GM23338 (cell line): ENCODE measurements at regions not wholly inside any gene's neighbourhood (a gene's known extent, or its start where the extent isn't known, plus 50 kb on each side); places are given as distances from the start of the nearest gene placed in this dataset.

Source experiments
- ATAC-seq: fragments of 200-7000 bp; cut with Tn5 transposase; 3 replicates; pipeline ENCODE4 v1.9.1; 2020
- DNase-seq: peaks from one replicate; pipeline ENCODE4 v3.0.0-alpha.2; 2015; ENCODE audit warnings: low spot score
- H2AFZ ChIP-seq: fragments of 200-600 bp; sonication (generic); 2 replicates; pipeline ENCODE4 v1.8.0; 2016; ENCODE audit warnings: antibody characterized with exemption, mild to moderate bottlenecking, moderate library complexity
- H3F3A ChIP-seq: fragments of 200-600 bp; sonication (generic); replicated peaks from 2 replicates; pipeline ENCODE4 v1.8.0; 2017; ENCODE audit warnings: antibody characterized with exemption, mixed run types, low read depth
- H3K27ac ChIP-seq: fragments of 200-600 bp; sonication (generic); 2 replicates; pipeline ENCODE4 v1.6.1; 2016; ENCODE audit warnings: low read depth
- H3K27me3 ChIP-seq: fragments of 200-600 bp; sonication (generic); 2 replicates; pipeline ENCODE4 v1.8.0; 2016; ENCODE audit warnings: mild to moderate bottlenecking, mixed run types, moderate library complexity; ENCODE audit not compliant: insufficient read depth
- H3K36me3 ChIP-seq: fragments of 200-600 bp; sonication (generic); 2 replicates; pipeline ENCODE4 v1.8.0; 2016; ENCODE audit warnings: mild to moderate bottlenecking; ENCODE audit not compliant: insufficient read depth
- H3K4me1 ChIP-seq: fragments of 200-600 bp; sonication (generic); 2 replicates; pipeline ENCODE4 v1.8.0; 2016; ENCODE audit warnings: mild to moderate bottlenecking, moderate library complexity; ENCODE audit not compliant: insufficient read depth
- H3K4me2 ChIP-seq: fragments of 200-600 bp; sonication (generic); 2 replicates; pipeline ENCODE4 v1.7.1; 2017; ENCODE audit warnings: mixed run types
- H3K4me3 ChIP-seq: fragments of 200-600 bp; sonication (generic); 2 replicates; pipeline ENCODE4 v1.6.1; 2016; ENCODE audit warnings: mixed run types
- H3K79me2 ChIP-seq: fragments of 200-600 bp; sonication (generic); replicated peaks from 2 replicates; pipeline ENCODE4 v1.8.0; 2017; ENCODE audit warnings: mild to moderate bottlenecking; ENCODE audit not compliant: insufficient read depth
- H3K9me2 ChIP-seq: fragments of 200-600 bp; sonication (generic); 2 replicates; pipeline ENCODE4 v1.8.0; 2017; ENCODE audit not compliant: insufficient read depth
- H4K20me1 ChIP-seq: fragments of 200-600 bp; sonication (generic); replicated peaks from 2 replicates; pipeline ENCODE4 v1.8.0; 2017; ENCODE audit warnings: mild to moderate bottlenecking; ENCODE audit not compliant: insufficient read depth
- H3K27ac Mint-ChIP-seq: 2 replicates; pipeline ENCODE4 v1.8.0; 2020; ENCODE audit warnings: inconsistent platforms, mild to moderate bottlenecking, moderate library complexity, mixed read lengths
- H3K27me3 Mint-ChIP-seq: 3 replicates; pipeline ENCODE4 v1.8.0; 2022; ENCODE audit warnings: low read depth, mild to moderate bottlenecking, moderate library complexity, mixed read lengths, inconsistent platforms; ENCODE audit not compliant: insufficient read depth, poor library complexity
- H3K36me3 Mint-ChIP-seq: 3 replicates; pipeline ENCODE4 v1.8.0; 2021; ENCODE audit warnings: low read depth, mild to moderate bottlenecking, inconsistent platforms, moderate library complexity, mixed read lengths
- H3K4me1 Mint-ChIP-seq: 3 replicates; pipeline ENCODE4 v1.8.0; 2020; ENCODE audit warnings: mild to moderate bottlenecking, inconsistent platforms, mixed read lengths
- H3K4me3 Mint-ChIP-seq: 3 replicates; pipeline ENCODE4 v1.8.0; 2021; ENCODE audit warnings: moderate library complexity, mild to moderate bottlenecking, inconsistent platforms, mixed read lengths
- H3K9me3 Mint-ChIP-seq: 3 replicates; pipeline ENCODE4 v1.8.0; 2020; ENCODE audit warnings: moderate library complexity, mild to moderate bottlenecking, inconsistent platforms, mixed read lengths
- CREB1 ChIP-seq: fragments of 250-450 bp; sonication (Bioruptor Pico); IDR thresholded peaks from 2 replicates; pipeline ENCODE4 v1.5.0; 2020; ENCODE audit warnings: low read depth, mild to moderate bottlenecking, moderate library complexity
- CTCF ChIP-seq, 2 experiments: fragments of 200-600 bp in 1 of 2; sonication (generic) in 1 of 2; conservative IDR thresholded peaks; 2 replicates each; pipeline versions ENCODE4 v1.5.1 to v1.6.1; 2016 to 2017; ENCODE audit warnings: antibody characterized with exemption in 2 of 2, low read depth in 2 of 2, mild to moderate bottlenecking in 2 of 2, moderate library complexity in 1 of 2
- ETS1 ChIP-seq: IDR thresholded peaks from 2 replicates; pipeline ENCODE4 v1.6.1; 2016; ENCODE audit warnings: antibody characterized with exemption
- EZH2phosphoT487 ChIP-seq: fragments of 200-600 bp; sonication (generic); IDR thresholded peaks from one replicate; pipeline ENCODE4 v1.8.1; 2018; ENCODE audit warnings: antibody characterized with exemption; ENCODE audit not compliant: unreplicated experiment
- POLR2AphosphoS5 ChIP-seq: IDR thresholded peaks from 2 replicates; pipeline ENCODE4 v1.6.1; 2016; ENCODE audit warnings: antibody characterized with exemption, low read depth
- REST ChIP-seq: IDR thresholded peaks from one replicate; pipeline ENCODE4 v1.6.1; 2018; ENCODE audit warnings: antibody characterized with exemption; ENCODE audit not compliant: unreplicated experiment
- STAT1 ChIP-seq: IDR thresholded peaks from one replicate; pipeline ENCODE4 v1.6.1; 2016; ENCODE audit warnings: antibody characterized with exemption; ENCODE audit not compliant: unreplicated experiment
- ZNF114 ChIP-seq: fragments of 250-450 bp; sonication (Bioruptor Pico); IDR thresholded peaks from 2 replicates; pipeline ENCODE4 v1.5.0; 2020; ENCODE audit warnings: mild to moderate bottlenecking, moderate library complexity
- ZNF331 ChIP-seq: fragments of 250-450 bp; sonication (Bioruptor Pico); IDR thresholded peaks from 2 replicates; pipeline ENCODE4 v1.5.0; 2020; ENCODE audit warnings: low read depth, mild to moderate bottlenecking, moderate library complexity
- ZNF462 ChIP-seq: fragments of 250-450 bp; sonication (Bioruptor Pico); IDR thresholded peaks from 2 replicates; pipeline ENCODE4 v1.5.0; 2020; ENCODE audit warnings: mild to moderate bottlenecking, moderate library complexity

GRCh38 chr2:105538840-105539239 lies 140.0 kb upstream of the FHL2 start:
- Mint-ChIP-seq H3K27me3 (peaks cover 8% of the 10 kb centered on the region), H3K27ac (no peak overlapping the region), H3K9me3 (peaks cover 5% of the 10 kb centered on the region; the same call in 2 of the 3 replicates), H3K4me3 (no peak overlapping the region), H3K36me3 (no peaks in the 10 kb centered on the region), H3K4me1 (peaks cover 6% of the 10 kb centered on the region)
- H3K9me2 ChIP-seq: no peaks in the 10 kb centered on the region; the same call in 1 of the 2 replicates
- no peaks in the 10 kb centered on the region for H4K20me1 ChIP-seq
- H3K4me2 ChIP-seq: no peak overlapping the region
- 0 out of 2 replicates have a peak, but pooled peaks cover 3% of the 10 kb centered on the region for H3K4me1 ChIP-seq
- no peak overlapping the region for H3K4me3 ChIP-seq
- H3K27ac ChIP-seq: no peak overlapping the region
- H3K79me2 ChIP-seq: no peaks in the 10 kb centered on the region
- H3K36me3 ChIP-seq: no peaks in the 10 kb centered on the region
- ATAC-seq: no peak
- no peak for DNase-seq
- H3K27me3 ChIP-seq: no peaks in the 10 kb centered on the region
- H3F3A ChIP-seq: no peaks in the 10 kb centered on the region
- TF ChIP-seq POLR2AphosphoS5: no peak
- TF ChIP-seq CREB1 (CRISPR knock-in tag): no peak
- TF ChIP-seq REST: no peak
- no peak for TF ChIP-seq EZH2phosphoT487
- no peak for TF ChIP-seq STAT1
- no peak for TF ChIP-seq CTCF (conservative IDR thresholded peaks at IDR 0.05; ENCODE audit: low read depth in 2 of 2)
- no peak overlapping the region for H2AFZ ChIP-seq

GRCh38 chr2:105537920-105538319 lies 139.1 kb upstream of the FHL2 start:
- Histone ChIP-seq H3K4me1 (0 out of 2 replicates have a peak, but pooled peaks cover 3% of the 10 kb centered on the region), H3K79me2 (no peaks in the 10 kb centered on the region), H3F3A (no peaks in the 10 kb centered on the region), H3K4me3 (no peak overlapping the region), H3K27ac (no peak overlapping the region), H2AFZ (no peak overlapping the region), H3K27me3 (no peaks in the 10 kb centered on the region), H3K4me2 (no peak overlapping the region), H3K36me3 (no peaks in the 10 kb centered on the region), H3K9me2 (no peaks in the 10 kb centered on the region; the same call in 1 of the 2 replicates), H4K20me1 (no peaks in the 10 kb centered on the region)
- Mint-ChIP-seq H3K36me3 (no peaks in the 10 kb centered on the region), H3K27me3 (peaks cover 8% of the 10 kb centered on the region), H3K9me3 (peaks cover 5% of the 10 kb centered on the region; the same call in 2 of the 3 replicates), H3K27ac (no peak overlapping the region), H3K4me3 (no peak overlapping the region), H3K4me1 (peaks cover 6% of the 10 kb centered on the region)
- ATAC-seq: no peak
- no peak for DNase-seq
- no peak for TF ChIP-seq ZNF114 (CRISPR knock-in tag)
- no peak for TF ChIP-seq ZNF331 (CRISPR knock-in tag)
- no peak for TF ChIP-seq ZNF462 (CRISPR knock-in tag)
- no peak for TF ChIP-seq POLR2AphosphoS5
- no peak for TF ChIP-seq ETS1
